KOPT-K1 (cell line): ENCODE measurements at regions not wholly inside any gene's neighbourhood (a gene's known extent, or its start where the extent isn't known, plus 50 kb on each side); places are given as distances from the start of the nearest gene placed in this dataset.

ENCODE experiments used
- H3K27ac ChIP-seq: fragments of 200-600 bp; sonication (generic); 2 replicates; pipeline ENCODE4 v1.5.1; 2016; ENCODE audit warnings: antibody characterized with exemption, mild to moderate bottlenecking, low read depth, low read length; ENCODE audit not compliant: poor library complexity, severe bottlenecking
- H3K36me3 ChIP-seq: fragments of 200-600 bp; sonication (generic); 2 replicates; pipeline ENCODE4 v1.5.1; 2017; ENCODE audit warnings: antibody characterized with exemption, mild to moderate bottlenecking, low read length, moderate library complexity; ENCODE audit not compliant: insufficient read depth
- H3K9me3 ChIP-seq: fragments of 200-600 bp; sonication (generic); 2 replicates; pipeline ENCODE4 v1.5.1; 2017; ENCODE audit warnings: antibody characterized with exemption, low read length, mild to moderate bottlenecking; ENCODE audit not compliant: insufficient read depth, poor library complexity, severe bottlenecking

- no peaks in the 10 kb centered on the region for H3K9me3 ChIP-seq
- no peaks in the 10 kb centered on the region for H3K36me3 ChIP-seq
- no peak overlapping the region for H3K27ac ChIP-seq
Observed at GRCh38 chr3:56976651-56977560, 83.6 kb upstream of the SPATA12 start.

GRCh38 chr3:56975567-56975966, 84.9 kb upstream of the SPATA12 start:
- no peaks in the 10 kb centered on the region for H3K9me3 ChIP-seq
- no peak overlapping the region for H3K27ac ChIP-seq
- no peaks in the 10 kb centered on the region for H3K36me3 ChIP-seq

- no peak overlapping the region for H3K27ac ChIP-seq
Observed at GRCh38 chr3:56974247-56974930, 86.1 kb upstream of the SPATA12 start.

DNA sequence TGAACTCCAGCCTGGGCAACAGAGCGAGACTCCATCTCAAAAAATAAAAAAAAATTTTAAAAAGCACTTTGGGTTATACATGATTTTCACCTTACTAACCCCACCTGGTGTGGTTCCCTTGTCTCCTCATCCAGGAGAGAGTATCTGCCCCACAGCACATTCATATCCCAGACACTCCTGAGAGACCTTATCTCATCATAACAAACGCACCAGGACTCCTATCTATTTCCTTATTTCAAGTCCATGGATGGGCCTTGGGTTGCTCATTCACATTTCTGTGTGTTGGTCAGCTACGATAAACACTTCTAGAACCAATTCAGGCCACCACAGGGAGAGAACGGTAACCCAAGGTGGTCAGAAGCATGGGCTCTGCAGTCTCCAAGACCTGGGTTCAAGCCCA, 88.6 kb upstream of the SPATA12 start:
- no peak overlapping the region for H3K27ac ChIP-seq
- H3K36me3 ChIP-seq: no peaks in the 10 kb centered on the region
- H3K9me3 ChIP-seq: no peaks in the 10 kb centered on the region

More at GRCh38 chr3:56974247-56974930, 86.1 kb upstream of the SPATA12 start:
- H3K9me3 ChIP-seq: no peaks in the 10 kb centered on the region
- no peaks in the 10 kb centered on the region for H3K36me3 ChIP-seq

DNA sequence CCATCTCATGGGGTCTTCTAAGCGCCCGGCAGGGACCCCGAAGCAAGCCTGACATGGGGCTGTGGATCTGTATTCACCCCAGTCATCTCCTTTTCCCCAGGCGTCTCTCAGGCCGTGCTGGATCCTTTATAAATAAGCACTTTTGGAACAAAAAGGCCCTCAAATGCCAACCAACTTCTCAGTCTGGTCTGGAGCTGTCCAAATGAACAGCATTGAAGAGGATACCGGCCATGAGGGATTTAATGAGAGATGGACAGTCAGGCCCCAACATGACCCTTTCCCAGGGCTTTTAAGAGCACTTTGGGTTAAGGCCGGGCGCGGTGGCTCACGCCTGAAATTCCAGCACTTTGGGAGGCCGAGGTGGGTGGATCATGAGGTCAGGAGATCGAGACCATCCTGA, 89.2 kb upstream of the SPATA12 start:
- H3K27ac ChIP-seq: no peak overlapping the region
- no peaks in the 10 kb centered on the region for H3K9me3 ChIP-seq
- no peaks in the 10 kb centered on the region for H3K36me3 ChIP-seq

DNA sequence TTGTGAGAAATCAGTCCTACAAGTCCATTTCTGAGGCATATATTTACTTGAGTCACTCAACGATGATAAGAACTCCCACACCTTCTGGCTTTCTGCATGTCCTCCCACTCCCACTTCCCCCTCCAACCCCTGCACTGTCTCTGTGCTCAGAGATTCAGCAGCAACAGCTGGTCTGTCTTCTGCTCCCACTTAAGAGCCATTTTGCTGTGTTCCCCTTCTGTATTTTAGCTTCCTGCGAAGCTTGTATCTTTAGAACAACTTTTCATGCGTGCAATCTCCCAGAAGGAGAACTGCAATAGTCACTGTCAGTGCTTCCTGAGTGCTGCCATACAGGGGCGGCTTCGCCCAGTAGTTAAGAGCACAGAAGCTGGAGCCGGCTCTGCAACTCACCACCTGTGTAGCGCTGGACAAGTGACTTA, 90.0 kb upstream of the SPATA12 start:
- Histone ChIP-seq H3K27ac (no peak overlapping the region), H3K36me3 (no peaks in the 10 kb centered on the region), H3K9me3 (no peaks in the 10 kb centered on the region)

DNA sequence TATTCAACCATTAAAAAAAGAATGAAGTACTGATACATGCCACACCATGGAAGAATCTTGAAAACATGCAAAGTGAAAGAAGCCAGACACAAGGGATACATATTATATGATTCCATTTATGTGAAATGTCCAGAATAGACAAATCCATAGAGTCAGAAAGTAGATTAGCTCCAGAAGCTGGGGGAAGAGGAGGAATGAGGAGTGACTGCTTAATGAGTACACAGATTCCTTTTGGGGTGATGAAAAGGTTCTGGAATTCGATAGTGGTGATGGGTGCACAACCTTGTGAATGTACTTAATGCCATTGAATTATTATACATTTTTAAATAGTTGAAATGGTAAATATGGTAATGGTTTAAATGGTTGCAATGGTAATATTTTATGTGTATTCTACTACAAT, 90.6 kb upstream of the SPATA12 start:
- no peaks in the 10 kb centered on the region for H3K36me3 ChIP-seq
- H3K27ac ChIP-seq: no peak overlapping the region
- no peaks in the 10 kb centered on the region for H3K9me3 ChIP-seq

GRCh38 chr3:56966509-56966908, 94.0 kb upstream of the SPATA12 start:
- H3K36me3 ChIP-seq: no peaks in the 10 kb centered on the region
- no peak overlapping the region for H3K27ac ChIP-seq
- H3K9me3 ChIP-seq: no peaks in the 10 kb centered on the region

DNA sequence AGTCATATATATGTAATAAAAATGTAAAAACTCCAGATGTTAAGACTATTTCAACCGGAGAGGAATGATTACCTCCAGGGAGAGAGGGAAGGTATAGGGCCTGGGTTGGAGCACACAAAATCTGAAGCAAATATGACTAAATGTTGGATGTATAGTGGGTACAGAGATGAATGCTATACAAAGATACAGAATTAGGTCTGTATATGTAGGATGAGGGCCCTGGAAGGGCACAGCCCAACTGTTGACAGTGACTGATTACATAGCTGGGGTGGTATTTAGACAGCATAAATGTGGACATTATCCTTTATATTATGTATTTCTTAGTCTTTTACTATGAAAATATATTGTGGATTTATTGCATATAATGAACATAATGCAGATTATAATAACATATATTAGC, 94.4 kb upstream of the SPATA12 start:
- no peaks in the 10 kb centered on the region for H3K36me3 ChIP-seq
- H3K27ac ChIP-seq: no peak overlapping the region
- H3K9me3 ChIP-seq: no peaks in the 10 kb centered on the region

- no peaks in the 10 kb centered on the region for H3K36me3 ChIP-seq
Observed at GRCh38 chr3:56962922-56963321, 97.5 kb upstream of the SPATA12 start.

DNA sequence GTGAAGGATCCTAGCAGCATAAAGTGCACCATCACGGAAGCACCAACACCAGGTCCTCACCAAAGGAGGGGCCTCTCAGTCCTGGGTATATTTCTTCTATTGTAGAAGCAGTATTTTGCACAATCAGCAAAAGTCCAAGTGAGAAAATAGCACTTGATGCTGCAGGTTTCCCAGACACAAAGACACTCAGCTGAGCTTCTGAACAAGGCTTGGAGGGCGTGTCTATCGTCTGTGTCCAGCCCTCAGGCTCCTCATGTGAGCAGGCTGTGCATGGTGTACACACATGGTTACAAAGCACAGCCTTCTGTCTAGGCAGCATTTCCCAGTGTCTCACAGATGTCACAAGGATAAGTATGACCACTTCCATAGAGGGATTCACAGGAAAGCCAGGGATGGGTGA, 98.3 kb upstream of the SPATA12 start:
- Histone ChIP-seq H3K36me3 (no peaks in the 10 kb centered on the region), H3K27ac (no peak overlapping the region), H3K9me3 (no peaks in the 10 kb centered on the region)

More at GRCh38 chr3:56962922-56963321, 97.5 kb upstream of the SPATA12 start:
- no peak overlapping the region for H3K27ac ChIP-seq
- H3K9me3 ChIP-seq: no peaks in the 10 kb centered on the region

- H3K36me3 ChIP-seq: no peaks in the 10 kb centered on the region
- H3K27ac ChIP-seq: no peak overlapping the region
- H3K9me3 ChIP-seq: no peaks in the 10 kb centered on the region
Observed at GRCh38 chr3:56960234-56960917, 100.1 kb upstream of the SPATA12 start.

DNA sequence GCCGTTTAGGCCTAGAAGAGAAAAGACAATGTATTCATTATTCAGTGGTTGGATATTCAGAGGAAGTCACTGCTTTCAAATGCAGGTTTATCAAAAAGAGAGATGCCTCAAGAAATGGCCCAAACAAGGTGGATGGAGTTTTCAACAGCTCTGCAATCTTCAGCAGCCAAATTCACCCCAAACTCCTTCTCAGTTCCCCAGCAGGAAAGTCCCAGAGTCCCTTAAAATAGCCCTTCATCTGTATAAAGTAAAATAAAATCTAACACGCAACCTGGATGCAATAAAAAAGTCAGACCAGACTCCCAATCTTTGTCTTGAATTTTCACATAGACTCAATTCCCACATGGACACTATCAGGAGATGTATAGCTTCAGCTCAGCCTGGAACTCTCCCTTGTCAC, 101.6 kb upstream of the SPATA12 start:
- H3K27ac ChIP-seq: no peak overlapping the region
- no peaks in the 10 kb centered on the region for H3K9me3 ChIP-seq
- H3K36me3 ChIP-seq: no peaks in the 10 kb centered on the region

- Histone ChIP-seq H3K27ac (no peak overlapping the region), H3K9me3 (no peaks in the 10 kb centered on the region), H3K36me3 (no peaks in the 10 kb centered on the region)
Observed at GRCh38 chr3:56957522-56957921, 102.9 kb upstream of the SPATA12 start.

DNA sequence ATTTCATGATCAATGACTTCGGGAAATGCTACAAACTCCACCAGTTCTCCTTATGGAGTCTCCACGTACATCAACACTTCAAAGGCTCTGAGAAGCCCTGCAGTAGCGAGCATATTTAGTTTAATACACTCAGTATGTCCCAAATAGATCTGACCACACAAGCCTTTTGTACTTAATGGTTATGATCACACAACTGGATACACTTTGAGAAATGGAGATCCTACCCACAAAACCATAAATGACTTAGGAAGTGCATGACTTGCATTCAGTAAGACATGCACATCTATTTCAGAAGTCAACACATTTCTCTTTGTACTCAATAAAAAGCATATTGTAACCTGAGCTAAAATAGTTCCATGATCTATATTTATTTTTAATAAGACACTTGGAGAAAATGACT, 103.6 kb upstream of the SPATA12 start:
- Histone ChIP-seq H3K9me3 (no peaks in the 10 kb centered on the region), H3K27ac (no peak overlapping the region), H3K36me3 (no peaks in the 10 kb centered on the region)
